D341Med (cell line): ENCODE measurements at regions not wholly inside any gene's neighbourhood (a gene's known extent, or its start where the extent isn't known, plus 50 kb on each side); places are given as distances from the start of the nearest gene placed in this dataset.
A peak's percentile ranks its signal among the peaks of the same experiment; 100 is the strongest.

Experiments
- DNase-seq: peaks from one replicate; pipeline ENCODE4 v3.0.0; 2012; ENCODE audit warnings: low spot score

GRCh38 chr16:64412578-64413280 is 709.1 kb downstream of the CDH11 start:
- no peak for DNase-seq

GRCh38 chr16:64410306-64410705 is 711.6 kb downstream of the CDH11 start:
- no peak for DNase-seq

- no peak for DNase-seq
These were observed 712.1 kb downstream of the CDH11 start for GRCh38 chr16:64409783-64410210.

GRCh38 chr16:64408699-64409098 is 713.2 kb downstream of the CDH11 start:
- DNase-seq = no peak

- peak; percentile 11 for DNase-seq
These were observed 715.1 kb downstream of the CDH11 start for GRCh38 chr16:64406770-64407181.

- DNase-seq = no peak
These were observed 718.5 kb downstream of the CDH11 start for GRCh38 chr16:64403352-64403751.

- DNase-seq = no peak
These were observed 723.1 kb downstream of the CDH11 start for GRCh38 chr16:64398793-64399192.

GRCh38 chr16:64397945-64398508 is 723.8 kb downstream of the CDH11 start:
- no peak for DNase-seq

GRCh38 chr16:64397042-64397441 is 724.8 kb downstream of the CDH11 start:
- DNase-seq = no peak

GRCh38 chr16:64394061-64394460 is 727.8 kb downstream of the CDH11 start:
- no peak for DNase-seq

GRCh38 chr16:64392456-64392855 is 729.4 kb downstream of the CDH11 start:
- DNase-seq = no peak

- DNase-seq = no peak
These were observed 730.7 kb downstream of the CDH11 start for GRCh38 chr16:64391063-64391600.

- no peak for DNase-seq
These were observed 731.8 kb downstream of the CDH11 start for GRCh38 chr16:64390102-64390501.

GRCh38 chr16:64384636-64385035 is 737.2 kb downstream of the CDH11 start:
- DNase-seq = no peak

GRCh38 chr16:64381979-64382378 is 739.9 kb downstream of the CDH11 start:
- DNase-seq = no peak

- no peak for DNase-seq
These were observed 741.1 kb downstream of the CDH11 start for GRCh38 chr16:64380751-64381150.

- DNase-seq = no peak
These were observed 746.4 kb downstream of the CDH11 start for GRCh38 chr16:64375391-64375980.

GRCh38 chr16:64370112-64370511 is 751.8 kb downstream of the CDH11 start:
- no peak for DNase-seq

- no peak for DNase-seq
These were observed 756.4 kb downstream of the CDH11 start for GRCh38 chr16:64365448-64365931.

- DNase-seq = no peak
These were observed 757.0 kb downstream of the CDH11 start for GRCh38 chr16:64364894-64365293.

- no peak for DNase-seq
These were observed 757.4 kb downstream of the CDH11 start for GRCh38 chr16:64364416-64364815.

- no peak for DNase-seq
These were observed 757.8 kb downstream of the CDH11 start for GRCh38 chr16:64364016-64364415.

GRCh38 chr16:64363039-64363438 is 758.8 kb downstream of the CDH11 start:
- no peak for DNase-seq
